ENCODE measurements at regions not wholly inside any gene's neighbourhood (a gene's known extent, or its start where the extent isn't known, plus 50 kb on each side); places are given as distances from the start of the nearest gene placed in this dataset.

- TF ChIP-seq EZH2 (IDR thresholded peaks at IDR 0.05; ENCODE audit: insufficient read depth, low read length) = no peak
- TF ChIP-seq, protein P1, sequence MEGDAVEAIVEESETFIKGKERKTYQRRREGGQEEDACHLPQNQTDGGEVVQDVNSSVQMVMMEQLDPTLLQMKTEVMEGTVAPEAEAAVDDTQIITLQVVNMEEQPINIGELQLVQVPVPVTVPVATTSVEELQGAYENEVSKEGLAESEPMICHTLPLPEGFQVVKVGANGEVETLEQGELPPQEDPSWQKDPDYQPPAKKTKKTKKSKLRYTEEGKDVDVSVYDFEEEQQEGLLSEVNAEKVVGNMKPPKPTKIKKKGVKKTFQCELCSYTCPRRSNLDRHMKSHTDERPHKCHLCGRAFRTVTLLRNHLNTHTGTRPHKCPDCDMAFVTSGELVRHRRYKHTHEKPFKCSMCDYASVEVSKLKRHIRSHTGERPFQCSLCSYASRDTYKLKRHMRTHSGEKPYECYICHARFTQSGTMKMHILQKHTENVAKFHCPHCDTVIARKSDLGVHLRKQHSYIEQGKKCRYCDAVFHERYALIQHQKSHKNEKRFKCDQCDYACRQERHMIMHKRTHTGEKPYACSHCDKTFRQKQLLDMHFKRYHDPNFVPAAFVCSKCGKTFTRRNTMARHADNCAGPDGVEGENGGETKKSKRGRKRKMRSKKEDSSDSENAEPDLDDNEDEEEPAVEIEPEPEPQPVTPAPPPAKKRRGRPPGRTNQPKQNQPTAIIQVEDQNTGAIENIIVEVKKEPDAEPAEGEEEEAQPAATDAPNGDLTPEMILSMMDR (IDR thresholded peaks at IDR 0.05; ENCODE audit: insufficient read depth, low read depth, low read length) = no peak
These were observed 168.2 kb upstream of the FBN2 start for GRCh38 chr5:128706269-128706668.
